Anterior cingulate cortex (tissue), 58 donors: ENCODE measurements at regions not wholly inside any gene's neighbourhood (a gene's known extent, or its start where the extent isn't known, plus 50 kb on each side); places are given as distances from the start of the nearest gene placed in this dataset.
"Not testable (repeated sequence)": the region's sequence is repeated elsewhere in the genome, so short reads cannot be mapped to it uniquely, and the experiment has no call there.

Experiments used
- DNase-seq, 58 donors: peaks; one replicate each; lab custom pipeline; 2025; lab: John Stamatoyannopoulos, UW

GRCh38 chr14:106663805-106664410, 1137.5 kb downstream of the TMEM121 start:
- DNase-seq, result not testable (repeated sequence)

- DNase-seq, result no peak
These were observed 1139.4 kb downstream of the TMEM121 start for GRCh38 chr14:106665814-106666213.

- DNase-seq, result no peak
These were observed 1140.0 kb downstream of the TMEM121 start for GRCh38 chr14:106666341-106666740.

GRCh38 chr14:106670011-106670410, 1143.6 kb downstream of the TMEM121 start:
- no peak for DNase-seq

- DNase-seq, result not testable (repeated sequence)
These were observed 1147.7 kb downstream of the TMEM121 start for GRCh38 chr14:106674093-106674492.

GRCh38 chr14:106674509-106675125, 1148.2 kb downstream of the TMEM121 start:
- DNase-seq, result not testable (repeated sequence)

- not testable (repeated sequence) for DNase-seq
These were observed 1149.3 kb downstream of the TMEM121 start for GRCh38 chr14:106675716-106676115.

GRCh38 chr14:106679776-106680175, 1153.4 kb downstream of the TMEM121 start:
- no peak for DNase-seq

- DNase-seq, result no peak
These were observed 1154.8 kb downstream of the TMEM121 start for GRCh38 chr14:106681161-106681560.

GRCh38 chr14:106681568-106681967, 1155.2 kb downstream of the TMEM121 start:
- no peak for DNase-seq

GRCh38 chr14:106683631-106684030, 1157.2 kb downstream of the TMEM121 start:
- DNase-seq, result no peak

GRCh38 chr14:106686533-106686932, 1160.2 kb downstream of the TMEM121 start:
- no peak for DNase-seq

GRCh38 chr14:106690333-106690891, 1164.0 kb downstream of the TMEM121 start:
- DNase-seq, result no peak

- no peak for DNase-seq
These were observed 1165.4 kb downstream of the TMEM121 start for GRCh38 chr14:106691601-106692291.

- DNase-seq, result peak in 1 of 58 donors; percentile 0
These were observed 1168.4 kb downstream of the TMEM121 start for GRCh38 chr14:106694638-106695393.

GRCh38 chr14:106698620-106699267, 1172.4 kb downstream of the TMEM121 start:
- DNase-seq, result not testable (repeated sequence)

GRCh38 chr14:106703651-106704050, 1177.3 kb downstream of the TMEM121 start:
- DNase-seq, result not testable (repeated sequence)

- not testable (repeated sequence) for DNase-seq
These were observed 1180.1 kb downstream of the TMEM121 start for GRCh38 chr14:106706488-106706887.

- DNase-seq, result not testable (repeated sequence)
These were observed 1183.8 kb downstream of the TMEM121 start for GRCh38 chr14:106710187-106710586.

- DNase-seq, result not testable (repeated sequence)
These were observed 1186.1 kb downstream of the TMEM121 start for GRCh38 chr14:106712513-106712912.
